Aorta (tissue), 5 donors: ENCODE measurements at regions not wholly inside any gene's neighbourhood (a gene's known extent, or its start where the extent isn't known, plus 50 kb on each side); places are given as distances from the start of the nearest gene placed in this dataset.
"Not testable (repeated sequence)": the region's sequence is repeated elsewhere in the genome, so short reads cannot be mapped to it uniquely, and the experiment has no call there.

Experiments used
- ATAC-seq: fragments of 200-7000 bp; cut with Tn5 transposase; one replicate; pipeline ENCODE4 v1.9.1; 2022; ENCODE audit warnings: moderate library complexity; ENCODE audit not compliant: low FRiP score
- DNase-seq, 2 donors: peaks; one replicate each; pipeline ENCODE4 v3.0.0-alpha.2; 2020
- H3K27ac ChIP-seq, 2 donors: one replicate each; pipeline ENCODE4 v1.5.1; 2013; ENCODE audit warnings: low read length in 2 of 2, mild to moderate bottlenecking in 2 of 2, moderate library complexity in 2 of 2, control low read depth in 1 of 2, inconsistent platforms in 1 of 2, low read depth in 1 of 2
- H3K27me3 ChIP-seq, 2 donors: one replicate each; pipeline ENCODE4 v1.6.1; 2013; ENCODE audit warnings: control low read depth in 1 of 2, low read length in 1 of 2, mild to moderate bottlenecking in 1 of 2, moderate library complexity in 1 of 2; ENCODE audit not compliant: insufficient read depth in 2 of 2, control insufficient read depth in 1 of 2
- H3K36me3 ChIP-seq, 2 donors: one replicate each; pipeline ENCODE4 v1.6.1; 2013; ENCODE audit warnings: control low read depth in 1 of 2, low read length in 1 of 2, mild to moderate bottlenecking in 1 of 2; ENCODE audit not compliant: insufficient read depth in 2 of 2, control insufficient read depth in 1 of 2
- H3K4me1 ChIP-seq, 2 donors: one replicate each; pipeline ENCODE4 v1.6.1; 2013; ENCODE audit warnings: low read length in 2 of 2, control low read depth in 1 of 2, mild to moderate bottlenecking in 1 of 2, moderate library complexity in 1 of 2; ENCODE audit not compliant: insufficient read depth in 2 of 2, control insufficient read depth in 1 of 2
- H3K4me3 ChIP-seq, 2 donors: one replicate each; pipeline ENCODE4 v1.5.1; 2013; ENCODE audit warnings: low read length in 2 of 2, control low read depth in 1 of 2, mild to moderate bottlenecking in 1 of 2
- H3K9me3 ChIP-seq: one replicate; pipeline ENCODE4 v1.6.1; 2013; ENCODE audit warnings: mild to moderate bottlenecking, low read length; ENCODE audit not compliant: control insufficient read depth
- WGBS, 2 donors: extraction: QIAGEN DNeasy Blood & Tissue Kit; methylation state at CpG; one replicate each; pipeline ENCODE4 v1.1.7; 2013; 5-methylcytosine and 5-hydroxymethylcytosine counted together
- intact Hi-C, 2 donors: fragments of 100-400 bp; cut with DNase I; formaldehyde crosslinking; loops; one replicate each; pipeline versions ENCODE4 v1.14.2 to v1.15.0; 2022
- donor health status: healthy with polysubstance abuse.
- donor health status: Bipolar disorder and iron deficiency.
- donor health status: DM: no; HTN: no; CAD: no.
- donor health status: DM: no; HTN: no; CAD: no.
- donor health status: DM: yes; HTN: yes; CAD: no.

GRCh38 chr15:60162251-60162967, 158.3 kb downstream of the FOXB1 start:
- H3K4me1 ChIP-seq, result no peaks in the 10 kb centered on the region
- H3K27ac ChIP-seq, result no peak overlapping the region
- intact Hi-C loops, result no loop called here
- 60 to 63% methylated on average over 7 of the region's 7 CpGs for WGBS, 2 donors
- H3K36me3 ChIP-seq, result no peaks in the 10 kb centered on the region
- no peak for DNase-seq
- H3K9me3 ChIP-seq, result no peaks in the 10 kb centered on the region
- H3K27me3 ChIP-seq, result no peaks in the 10 kb centered on the region
- no peak for ATAC-seq
- no peak overlapping the region for H3K4me3 ChIP-seq

GRCh38 chr15:60162968-60163355, 158.9 kb downstream of the FOXB1 start:
- Histone ChIP-seq H3K36me3 (no peaks in the 10 kb centered on the region), H3K9me3 (no peaks in the 10 kb centered on the region), H3K27ac (no peak overlapping the region), H3K4me1 (no peaks in the 10 kb centered on the region), H3K4me3 (no peak overlapping the region), H3K27me3 (no peaks in the 10 kb centered on the region)
- 50 to 53% methylated on average over 4 of the region's 4 CpGs for WGBS, 2 donors
- intact Hi-C loops, result no loop called here
- ATAC-seq, result no peak
- DNase-seq, result no peak

- H3K4me1 ChIP-seq, result no peaks in the 10 kb centered on the region
- H3K4me3 ChIP-seq, result no peak overlapping the region
- no peaks in the 10 kb centered on the region for H3K36me3 ChIP-seq
- DNase-seq (no peak), ATAC-seq (no peak)
- intact Hi-C loops, result no loop called here
- 63 to 75% methylated on average over 3 of the region's 3 CpGs for WGBS, 2 donors
- no peaks in the 10 kb centered on the region for H3K9me3 ChIP-seq
- peaks cover 0 to 2% of the 10 kb centered on the region in 2 donors for H3K27me3 ChIP-seq
- H3K27ac ChIP-seq, result no peak overlapping the region
Measured at GRCh38 chr15:60165111-60165510, 161.0 kb downstream of the FOXB1 start.

- 48 to 49% methylated on average over 1 of the region's 1 CpG for WGBS, 2 donors
- ATAC-seq, result no peak
- Histone ChIP-seq H3K4me1 (no peaks in the 10 kb centered on the region), H3K27ac (no peak overlapping the region), H3K36me3 (no peaks in the 10 kb centered on the region), H3K27me3 (peaks cover 0 to 2% of the 10 kb centered on the region in 2 donors), H3K9me3 (no peaks in the 10 kb centered on the region), H3K4me3 (no peak overlapping the region)
- DNase-seq, result no peak
- intact Hi-C loops, result no loop called here
Measured at GRCh38 chr15:60172143-60172542, 168.0 kb downstream of the FOXB1 start.

GRCh38 chr15:60179786-60180391, 175.8 kb downstream of the FOXB1 start:
- Histone ChIP-seq H3K36me3 (no peaks in the 10 kb centered on the region), H3K27me3 (no peaks in the 10 kb centered on the region), H3K4me3 (no peak overlapping the region), H3K27ac (no peak overlapping the region), H3K9me3 (no peaks in the 10 kb centered on the region), H3K4me1 (no peaks in the 10 kb centered on the region)
- 58 to 61% methylated on average over 2 of the region's 2 CpGs for WGBS, 2 donors
- DNase-seq, result no peak
- intact Hi-C loops, result no loop called here
- ATAC-seq, result no peak

- DNase-seq, H3K4me3 ChIP-seq, H3K9me3 ChIP-seq, intact Hi-C loops, H3K36me3 ChIP-seq, H3K27ac ChIP-seq, ATAC-seq, H3K27me3 ChIP-seq, H3K4me1 ChIP-seq: not testable (repeated sequence)
- 82 to 86% methylated on average over 11 of the region's 11 CpGs for WGBS, 2 donors
Measured at GRCh38 chr15:60181957-60182356, 177.8 kb downstream of the FOXB1 start.

- Histone ChIP-seq H3K4me3 (no peak overlapping the region), H3K4me1 (no peaks in the 10 kb centered on the region), H3K9me3 (no peaks in the 10 kb centered on the region), H3K36me3 (no peaks in the 10 kb centered on the region), H3K27me3 (no peaks in the 10 kb centered on the region), H3K27ac (no peak overlapping the region)
- no peak for DNase-seq
- ATAC-seq, result no peak
- intact Hi-C loops, result no loop called here
- 74 to 75% methylated on average over 6 of the region's 6 CpGs for WGBS, 2 donors
Measured at GRCh38 chr15:60183366-60183765, 179.3 kb downstream of the FOXB1 start.

- WGBS, 2 donors, result 49 to 54% methylated on average over 8 of the region's 8 CpGs
- Histone ChIP-seq H3K4me1 (no peaks in the 10 kb centered on the region), H3K27me3 (no peaks in the 10 kb centered on the region), H3K4me3 (no peak overlapping the region), H3K36me3 (no peaks in the 10 kb centered on the region), H3K9me3 (no peaks in the 10 kb centered on the region), H3K27ac (no peak overlapping the region)
- ATAC-seq, result no peak
- DNase-seq, result no peak
- intact Hi-C loops, result no loop called here
Measured at GRCh38 chr15:60184579-60184978, 180.5 kb downstream of the FOXB1 start.

- no peaks in the 10 kb centered on the region for H3K4me1 ChIP-seq
- no peaks in the 10 kb centered on the region for H3K27me3 ChIP-seq
- intact Hi-C loops, result no loop called here
- ATAC-seq (no peak), DNase-seq (no peak)
- 56 to 67% methylated on average over 6 of the region's 6 CpGs for WGBS, 2 donors
- H3K4me3 ChIP-seq, result no peak overlapping the region
- H3K27ac ChIP-seq, result no peak overlapping the region
- H3K9me3 ChIP-seq, result no peaks in the 10 kb centered on the region
- no peaks in the 10 kb centered on the region for H3K36me3 ChIP-seq
Measured at GRCh38 chr15:60191016-60191415, 186.9 kb downstream of the FOXB1 start.
